ENCODE measurements at regions not wholly inside any gene's neighbourhood (a gene's known extent, or its start where the extent isn't known, plus 50 kb on each side); places are given as distances from the start of the nearest gene placed in this dataset.

DNA sequence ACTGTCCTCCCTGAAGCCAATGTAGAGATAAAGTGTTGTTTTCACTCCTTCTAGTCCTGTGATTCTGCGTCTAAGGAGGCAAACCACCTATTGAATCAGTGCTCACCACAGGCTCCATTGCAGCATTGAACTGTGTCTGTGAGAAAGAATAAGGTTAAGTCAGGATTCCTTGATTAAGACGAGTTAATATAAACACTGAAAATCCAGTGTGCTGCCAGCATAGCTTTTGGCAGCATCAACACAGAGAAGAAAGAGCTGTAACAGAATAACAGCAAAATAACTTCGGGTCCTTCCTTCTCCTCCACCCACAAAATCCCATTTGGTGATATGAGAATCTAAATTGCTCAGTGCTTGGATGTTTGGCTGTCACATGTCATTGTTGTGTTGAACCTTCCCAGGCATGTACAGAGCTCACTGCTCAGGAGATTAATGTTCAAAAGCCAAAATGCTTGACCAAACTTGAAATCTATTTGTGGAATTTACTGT is 185.2 kb upstream of the DDI1 start:
- TF ChIP-seq, protein P1, sequence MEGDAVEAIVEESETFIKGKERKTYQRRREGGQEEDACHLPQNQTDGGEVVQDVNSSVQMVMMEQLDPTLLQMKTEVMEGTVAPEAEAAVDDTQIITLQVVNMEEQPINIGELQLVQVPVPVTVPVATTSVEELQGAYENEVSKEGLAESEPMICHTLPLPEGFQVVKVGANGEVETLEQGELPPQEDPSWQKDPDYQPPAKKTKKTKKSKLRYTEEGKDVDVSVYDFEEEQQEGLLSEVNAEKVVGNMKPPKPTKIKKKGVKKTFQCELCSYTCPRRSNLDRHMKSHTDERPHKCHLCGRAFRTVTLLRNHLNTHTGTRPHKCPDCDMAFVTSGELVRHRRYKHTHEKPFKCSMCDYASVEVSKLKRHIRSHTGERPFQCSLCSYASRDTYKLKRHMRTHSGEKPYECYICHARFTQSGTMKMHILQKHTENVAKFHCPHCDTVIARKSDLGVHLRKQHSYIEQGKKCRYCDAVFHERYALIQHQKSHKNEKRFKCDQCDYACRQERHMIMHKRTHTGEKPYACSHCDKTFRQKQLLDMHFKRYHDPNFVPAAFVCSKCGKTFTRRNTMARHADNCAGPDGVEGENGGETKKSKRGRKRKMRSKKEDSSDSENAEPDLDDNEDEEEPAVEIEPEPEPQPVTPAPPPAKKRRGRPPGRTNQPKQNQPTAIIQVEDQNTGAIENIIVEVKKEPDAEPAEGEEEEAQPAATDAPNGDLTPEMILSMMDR (IDR thresholded peaks at IDR 0.05) = no peak
- TF ChIP-seq POLR2AphosphoS5 (IDR thresholded peaks at IDR 0.05) (no peak), POLR2A (IDR thresholded peaks at IDR 0.05) (no peak)
